Spleen (tissue), 11 donors: ENCODE measurements at regions not wholly inside any gene's neighbourhood (a gene's known extent, or its start where the extent isn't known, plus 50 kb on each side); places are given as distances from the start of the nearest gene placed in this dataset.
"Not testable (repeated sequence)": the region's sequence is repeated elsewhere in the genome, so short reads cannot be mapped to it uniquely, and the experiment has no call there.

Source experiments
- DNase-seq: peaks from one replicate; pipeline ENCODE4 v3.0.0-alpha.2; 2020
- H3K27ac ChIP-seq, 8 donors: fragments of 200-600 bp; sonication (generic) in 7 of 8; 1 replicate in 4 of 8; 2 replicates in 4 of 8; pipeline versions ENCODE4 v1.5.0 to v1.8.0; 2016 to 2021; ENCODE audit warnings: inconsistent platforms in 4 of 8, mild to moderate bottlenecking in 4 of 8, moderate library complexity in 1 of 8
- H3K27me3 ChIP-seq, 7 donors: fragments of 200-600 bp; sonication (generic) in 6 of 7; replicated peaks in 1 of 7; 1 replicate in 4 of 7; 2 replicates in 3 of 7; pipeline versions ENCODE4 v1.5.0 to v1.8.0; 2016 to 2021; ENCODE audit warnings: inconsistent platforms in 3 of 7, mild to moderate bottlenecking in 1 of 7
- H3K36me3 ChIP-seq, 6 donors: fragments of 200-600 bp; sonication (generic) in 5 of 6; 1 replicate in 4 of 6; 2 replicates in 2 of 6; pipeline versions ENCODE4 v1.5.0 to v1.8.0; 2016 to 2021; ENCODE audit warnings: inconsistent platforms in 2 of 6
- H3K4me1 ChIP-seq, 6 donors: fragments of 200-600 bp; sonication (generic) in 5 of 6; 1 replicate in 3 of 6; 2 replicates in 3 of 6; pipeline versions ENCODE4 v1.5.0 to v1.8.0; 2016 to 2021; ENCODE audit warnings: inconsistent platforms in 3 of 6
- H3K4me3 ChIP-seq, 8 donors: fragments of 200-600 bp; sonication (generic) in 7 of 8; 1 replicate in 4 of 8; 2 replicates in 4 of 8; pipeline versions ENCODE4 v1.5.0 to v1.8.0; 2016 to 2021; ENCODE audit warnings: inconsistent platforms in 4 of 8, mild to moderate bottlenecking in 4 of 8, moderate library complexity in 2 of 8
- H3K9me3 ChIP-seq, 8 donors: fragments of 200-600 bp; sonication (generic) in 7 of 8; 1 replicate in 4 of 8; 2 replicates in 4 of 8; pipeline versions ENCODE4 v1.5.0 to v1.8.0; 2016 to 2021; ENCODE audit warnings: inconsistent platforms in 4 of 8
- POLR2A ChIP-seq, 3 donors: fragments of 450-650 bp; IDR thresholded peaks; one replicate each; pipeline ENCODE4 v1.5.1; 2017; ENCODE audit warnings: antibody characterized with exemption in 3 of 3, mild to moderate bottlenecking in 1 of 3
- POLR2AphosphoS5 ChIP-seq, 3 donors: sonication (generic); formaldehyde crosslinking; IDR thresholded peaks; one replicate each; pipeline ENCODE4 v1.5.1; 2017; ENCODE audit warnings: antibody characterized with exemption in 3 of 3
- WGBS, 5 donors: extraction: QIAGEN DNeasy Blood & Tissue Kit in 3 of 5; methylation state at CpG; one replicate each; pipeline versions ENCODE4 v1.1.5 to v1.1.7; 2013 to 2018; 5-methylcytosine and 5-hydroxymethylcytosine counted together
- intact Hi-C: fragments of 100-400 bp; cut with DNase I; formaldehyde crosslinking; loops from one replicate; pipeline ENCODE4 v1.15.0; 2023; ENCODE audit warnings: low total_unique reads
- TF ChIP-seq, protein P1 (sequence below), 11 experiments: fragments of 200-600 bp in 7 of 11; fragments of 450-650 bp in 4 of 11; sonication (generic) in 4 of 11; IDR thresholded peaks in 8 of 11; conservative IDR thresholded peaks in 3 of 11; 1 replicate in 7 of 11; 2 replicates in 4 of 11; pipeline versions ENCODE4 v1.4.0 to v1.8.0; 2016 to 2021; ENCODE audit warnings: antibody characterized with exemption in 11 of 11, inconsistent platforms in 4 of 11, mild to moderate bottlenecking in 1 of 11
- donor health status: healthy with polysubstance abuse.
- donor health status: DM: no; HTN: no; CAD: no; lungs with moderate emphysema.
- donor health status: DM: no; HTN: no; CAD: no.
- donor health status: Bipolar disorder and iron deficiency.
- donor health status: healthy.
- donor health status: DM: no; HTN: no; CAD: no.
- donor health status: DM: yes; HTN: yes; CAD: no.

DNA sequence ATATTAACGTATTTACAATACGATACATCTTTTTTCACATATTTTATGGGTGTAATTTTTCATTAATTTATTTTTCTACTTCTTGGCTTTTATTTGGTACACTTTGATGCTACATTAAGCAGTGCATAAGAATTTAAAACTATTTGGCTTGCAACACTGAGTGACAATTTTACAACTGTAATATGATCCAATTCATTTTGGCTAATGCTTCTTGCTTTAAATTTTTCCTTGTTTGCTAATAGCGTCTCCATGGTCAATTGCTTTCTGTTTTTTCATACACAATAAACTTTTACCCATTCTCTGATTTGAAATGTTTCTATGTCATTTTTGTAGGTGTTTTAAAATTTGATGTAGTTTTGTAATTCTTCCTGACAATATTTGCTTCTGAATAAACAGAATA lies 773.2 kb downstream of the FAM181B start:
- H3K4me3 ChIP-seq: no peak overlapping the region
- H3K36me3 ChIP-seq: no peaks in the 10 kb centered on the region
- no peaks in the 10 kb centered on the region for H3K27me3 ChIP-seq
- no peak for DNase-seq
- H3K27ac ChIP-seq: no peak overlapping the region
- TF ChIP-seq POLR2AphosphoS5 (IDR thresholded peaks at IDR 0.05): no peak
- no peak for TF ChIP-seq POLR2A (IDR thresholded peaks at IDR 0.05)
- TF ChIP-seq, protein P1, sequence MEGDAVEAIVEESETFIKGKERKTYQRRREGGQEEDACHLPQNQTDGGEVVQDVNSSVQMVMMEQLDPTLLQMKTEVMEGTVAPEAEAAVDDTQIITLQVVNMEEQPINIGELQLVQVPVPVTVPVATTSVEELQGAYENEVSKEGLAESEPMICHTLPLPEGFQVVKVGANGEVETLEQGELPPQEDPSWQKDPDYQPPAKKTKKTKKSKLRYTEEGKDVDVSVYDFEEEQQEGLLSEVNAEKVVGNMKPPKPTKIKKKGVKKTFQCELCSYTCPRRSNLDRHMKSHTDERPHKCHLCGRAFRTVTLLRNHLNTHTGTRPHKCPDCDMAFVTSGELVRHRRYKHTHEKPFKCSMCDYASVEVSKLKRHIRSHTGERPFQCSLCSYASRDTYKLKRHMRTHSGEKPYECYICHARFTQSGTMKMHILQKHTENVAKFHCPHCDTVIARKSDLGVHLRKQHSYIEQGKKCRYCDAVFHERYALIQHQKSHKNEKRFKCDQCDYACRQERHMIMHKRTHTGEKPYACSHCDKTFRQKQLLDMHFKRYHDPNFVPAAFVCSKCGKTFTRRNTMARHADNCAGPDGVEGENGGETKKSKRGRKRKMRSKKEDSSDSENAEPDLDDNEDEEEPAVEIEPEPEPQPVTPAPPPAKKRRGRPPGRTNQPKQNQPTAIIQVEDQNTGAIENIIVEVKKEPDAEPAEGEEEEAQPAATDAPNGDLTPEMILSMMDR (IDR thresholded peaks at IDR 0.05 in 8 of 11, conservative IDR thresholded peaks at IDR 0.05 in 3 of 11): no peak
- WGBS, 5 donors: 81 to 95% (median 93%) methylated on average over 3 of the region's 3 CpGs
- intact Hi-C loops: no loop called here
- peaks cover 0 to 15% (median 12%) of the 10 kb centered on the region in 8 donors for H3K9me3 ChIP-seq
- peaks cover 0 to 11% (median 7%) of the 10 kb centered on the region in 6 donors for H3K4me1 ChIP-seq

DNA sequence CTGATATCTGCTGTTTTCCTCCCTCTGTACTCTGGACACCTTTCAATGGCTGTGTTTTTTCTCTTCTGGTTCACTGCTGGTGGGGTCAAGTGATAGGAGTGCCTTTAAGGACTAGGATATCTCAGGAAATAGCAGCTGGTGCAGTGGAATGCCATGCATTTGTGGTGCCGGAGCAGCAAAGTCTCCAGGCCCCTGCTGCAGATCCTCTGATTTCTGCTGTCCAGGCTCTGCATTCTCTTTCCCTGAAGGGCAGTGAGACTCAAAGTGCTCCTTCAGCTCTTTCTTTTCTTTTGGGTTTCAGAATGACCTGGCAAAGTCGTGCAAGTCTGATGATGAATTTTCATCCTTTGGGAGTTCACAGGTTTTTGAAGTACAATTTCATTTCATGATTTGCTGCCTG lies 774.3 kb downstream of the FAM181B start:
- intact Hi-C loops: no loop called here
- no peak overlapping the region for H3K4me3 ChIP-seq
- TF ChIP-seq, protein P1 (IDR thresholded peaks at IDR 0.05 in 8 of 11, conservative IDR thresholded peaks at IDR 0.05 in 3 of 11): no peak
- H3K36me3 ChIP-seq: no peaks in the 10 kb centered on the region
- H3K27me3 ChIP-seq: no peaks in the 10 kb centered on the region
- 41 to 68% (median 58%) methylated on average over 2 of the region's 2 CpGs for WGBS, 5 donors
- H3K4me1 ChIP-seq: peaks cover 0 to 11% (median 7%) of the 10 kb centered on the region in 6 donors
- peaks cover 0 to 18% (median 12%) of the 10 kb centered on the region in 8 donors for H3K9me3 ChIP-seq
- no peak overlapping the region for H3K27ac ChIP-seq
- DNase-seq: no peak

DNA sequence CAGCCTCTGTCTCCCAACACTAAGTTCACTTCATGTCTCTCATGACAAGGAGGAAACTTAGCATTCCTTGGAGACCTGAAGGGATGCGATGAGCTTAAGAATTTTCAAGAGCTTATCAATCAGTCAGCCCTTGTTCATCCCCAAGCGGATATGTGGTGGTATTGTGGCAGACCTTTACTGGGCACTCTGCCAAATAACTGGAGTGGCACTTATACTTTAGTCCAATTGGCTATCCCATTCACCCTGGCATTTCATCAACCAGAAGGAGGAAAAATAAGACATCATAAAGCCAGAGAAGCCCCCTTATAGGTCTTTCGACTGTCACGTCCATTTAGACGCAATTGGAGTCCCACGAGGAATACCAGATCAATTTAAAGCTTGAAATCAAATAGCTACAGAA lies 779.4 kb downstream of the FAM181B start:
- H3K4me1 ChIP-seq, H3K27ac ChIP-seq, H3K4me3 ChIP-seq, H3K27me3 ChIP-seq, H3K36me3 ChIP-seq, intact Hi-C loops, DNase-seq: not testable (repeated sequence)
- 87 to 96% (median 89%) methylated on average over 6 of the region's 6 CpGs for WGBS, 5 donors
- peaks cover 0 to 18% (median 12%) of the 10 kb centered on the region in 8 donors for H3K9me3 ChIP-seq

DNA sequence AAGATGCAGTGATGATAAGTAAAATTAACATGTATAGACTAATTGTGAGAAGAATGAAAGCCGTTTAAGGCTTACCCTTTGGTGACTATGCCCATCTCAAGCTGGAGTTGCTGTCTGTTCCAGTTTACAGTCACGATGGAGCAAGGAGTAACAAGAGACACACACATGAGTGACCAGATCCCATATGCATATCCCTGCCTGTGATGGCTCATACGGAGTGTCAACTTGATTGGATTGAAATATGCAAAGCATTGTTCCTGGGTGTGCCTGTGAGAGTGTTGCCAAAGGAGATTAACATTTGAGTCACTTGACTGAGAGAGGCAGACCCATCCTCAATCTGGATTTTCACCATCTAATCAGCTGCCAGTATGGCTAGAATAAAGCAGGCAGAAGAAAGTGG lies 786.8 kb downstream of the FAM181B start:
- no peak overlapping the region for H3K4me3 ChIP-seq
- no peak overlapping the region for H3K27ac ChIP-seq
- no peaks in the 10 kb centered on the region for H3K4me1 ChIP-seq
- TF ChIP-seq POLR2A (IDR thresholded peaks at IDR 0.05) (no peak), POLR2AphosphoS5 (IDR thresholded peaks at IDR 0.05) (no peak)
- TF ChIP-seq, protein P1 (IDR thresholded peaks at IDR 0.05 in 8 of 11, conservative IDR thresholded peaks at IDR 0.05 in 3 of 11): no peak
- H3K27me3 ChIP-seq: no peaks in the 10 kb centered on the region
- intact Hi-C loops: no loop called here
- 75 to 89% (median 81%) methylated on average over 3 of the region's 3 CpGs for WGBS, 5 donors
- H3K9me3 ChIP-seq: no peaks in the 10 kb centered on the region
- no peak for DNase-seq
- no peaks in the 10 kb centered on the region for H3K36me3 ChIP-seq

DNA sequence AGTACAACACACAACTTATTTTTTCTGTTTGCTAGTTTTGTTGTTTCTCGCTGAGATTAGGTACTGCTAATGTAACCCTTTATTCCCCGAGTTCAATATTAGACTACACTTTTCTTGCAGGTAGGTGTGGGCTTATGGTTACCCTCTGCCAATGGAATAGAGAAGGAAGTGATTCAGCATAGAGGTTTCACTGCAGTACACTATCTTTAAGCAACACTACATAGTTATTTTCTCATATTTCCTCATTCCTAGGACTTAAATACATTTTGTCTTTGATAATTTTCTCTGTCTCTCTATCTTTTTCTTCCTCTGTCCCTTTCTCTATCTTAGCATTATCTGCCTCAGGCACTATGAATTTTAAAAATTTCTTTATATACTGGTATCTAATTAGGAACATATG lies 791.0 kb downstream of the FAM181B start:
- Histone ChIP-seq H3K9me3 (peaks cover 0 to 10% (median 0%) of the 10 kb centered on the region in 8 donors), H3K36me3 (no peaks in the 10 kb centered on the region), H3K27ac (no peak overlapping the region), H3K4me1 (no peaks in the 10 kb centered on the region), H3K27me3 (no peaks in the 10 kb centered on the region), H3K4me3 (no peak overlapping the region)
- no peak for DNase-seq
- 55 to 79% (median 63%) methylated on average over 2 of the region's 2 CpGs for WGBS, 5 donors
- TF ChIP-seq, protein P1 (IDR thresholded peaks at IDR 0.05 in 8 of 11, conservative IDR thresholded peaks at IDR 0.05 in 3 of 11): no peak
- TF ChIP-seq POLR2AphosphoS5 (IDR thresholded peaks at IDR 0.05) (no peak), POLR2A (IDR thresholded peaks at IDR 0.05) (no peak)
- intact Hi-C loops: no loop called here
